ENCODE measurements at regions not wholly inside any gene's neighbourhood (a gene's known extent, or its start where the extent isn't known, plus 50 kb on each side); places are given as distances from the start of the nearest gene placed in this dataset.

DNA sequence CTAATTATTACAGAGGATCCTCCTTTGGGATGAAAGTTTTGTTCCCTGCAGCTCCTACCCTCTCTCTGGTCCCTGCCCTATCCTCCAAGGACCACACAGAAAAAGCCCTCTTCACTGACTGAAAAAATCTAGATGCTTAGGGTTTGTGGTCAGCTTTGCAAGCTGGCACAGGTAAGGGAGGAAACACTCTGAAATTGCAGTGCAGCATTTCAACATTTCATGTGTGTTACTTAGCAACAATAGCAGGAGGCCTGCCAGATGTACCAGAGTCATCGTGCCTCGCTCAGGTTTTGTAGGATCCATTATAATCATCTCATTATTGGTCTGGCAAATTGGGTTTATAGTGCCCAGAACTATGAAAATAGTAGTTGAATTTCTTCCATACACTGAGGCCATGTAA lies 109.5 kb downstream of the PALM2AKAP2 start:
- TF ChIP-seq NFE2L1 (CRISPR knock-in tag; IDR thresholded peaks at IDR 0.05) (no peak), JUN (CRISPR knock-in tag; IDR thresholded peaks at IDR 0.05) (no peak), ATF1 (CRISPR knock-in tag; IDR thresholded peaks at IDR 0.05) (no peak), NR1H2 (CRISPR knock-in tag; IDR thresholded peaks at IDR 0.05) (no peak), ZNF416 (CRISPR knock-in tag; IDR thresholded peaks at IDR 0.05) (no peak)
- TF ChIP-seq, protein P1, sequence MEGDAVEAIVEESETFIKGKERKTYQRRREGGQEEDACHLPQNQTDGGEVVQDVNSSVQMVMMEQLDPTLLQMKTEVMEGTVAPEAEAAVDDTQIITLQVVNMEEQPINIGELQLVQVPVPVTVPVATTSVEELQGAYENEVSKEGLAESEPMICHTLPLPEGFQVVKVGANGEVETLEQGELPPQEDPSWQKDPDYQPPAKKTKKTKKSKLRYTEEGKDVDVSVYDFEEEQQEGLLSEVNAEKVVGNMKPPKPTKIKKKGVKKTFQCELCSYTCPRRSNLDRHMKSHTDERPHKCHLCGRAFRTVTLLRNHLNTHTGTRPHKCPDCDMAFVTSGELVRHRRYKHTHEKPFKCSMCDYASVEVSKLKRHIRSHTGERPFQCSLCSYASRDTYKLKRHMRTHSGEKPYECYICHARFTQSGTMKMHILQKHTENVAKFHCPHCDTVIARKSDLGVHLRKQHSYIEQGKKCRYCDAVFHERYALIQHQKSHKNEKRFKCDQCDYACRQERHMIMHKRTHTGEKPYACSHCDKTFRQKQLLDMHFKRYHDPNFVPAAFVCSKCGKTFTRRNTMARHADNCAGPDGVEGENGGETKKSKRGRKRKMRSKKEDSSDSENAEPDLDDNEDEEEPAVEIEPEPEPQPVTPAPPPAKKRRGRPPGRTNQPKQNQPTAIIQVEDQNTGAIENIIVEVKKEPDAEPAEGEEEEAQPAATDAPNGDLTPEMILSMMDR (IDR thresholded peaks at IDR 0.05) = no peak
- TF ChIP-seq, protein P2, sequence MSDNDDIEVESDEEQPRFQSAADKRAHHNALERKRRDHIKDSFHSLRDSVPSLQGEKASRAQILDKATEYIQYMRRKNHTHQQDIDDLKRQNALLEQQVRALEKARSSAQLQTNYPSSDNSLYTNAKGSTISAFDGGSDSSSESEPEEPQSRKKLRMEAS (CRISPR knock-in tag; IDR thresholded peaks at IDR 0.05) = no peak
- TF ChIP-seq, protein P3, sequence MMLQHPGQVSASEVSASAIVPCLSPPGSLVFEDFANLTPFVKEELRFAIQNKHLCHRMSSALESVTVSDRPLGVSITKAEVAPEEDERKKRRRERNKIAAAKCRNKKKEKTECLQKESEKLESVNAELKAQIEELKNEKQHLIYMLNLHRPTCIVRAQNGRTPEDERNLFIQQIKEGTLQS (CRISPR knock-in tag; conservative IDR thresholded peaks at IDR 0.05) = no peak
- TF ChIP-seq, protein P4, sequence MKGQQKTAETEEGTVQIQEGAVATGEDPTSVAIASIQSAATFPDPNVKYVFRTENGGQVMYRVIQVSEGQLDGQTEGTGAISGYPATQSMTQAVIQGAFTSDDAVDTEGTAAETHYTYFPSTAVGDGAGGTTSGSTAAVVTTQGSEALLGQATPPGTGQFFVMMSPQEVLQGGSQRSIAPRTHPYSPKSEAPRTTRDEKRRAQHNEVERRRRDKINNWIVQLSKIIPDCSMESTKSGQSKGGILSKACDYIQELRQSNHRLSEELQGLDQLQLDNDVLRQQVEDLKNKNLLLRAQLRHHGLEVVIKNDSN (CRISPR knock-in tag; IDR thresholded peaks at IDR 0.05) = no peak
- TF ChIP-seq, protein P5, sequence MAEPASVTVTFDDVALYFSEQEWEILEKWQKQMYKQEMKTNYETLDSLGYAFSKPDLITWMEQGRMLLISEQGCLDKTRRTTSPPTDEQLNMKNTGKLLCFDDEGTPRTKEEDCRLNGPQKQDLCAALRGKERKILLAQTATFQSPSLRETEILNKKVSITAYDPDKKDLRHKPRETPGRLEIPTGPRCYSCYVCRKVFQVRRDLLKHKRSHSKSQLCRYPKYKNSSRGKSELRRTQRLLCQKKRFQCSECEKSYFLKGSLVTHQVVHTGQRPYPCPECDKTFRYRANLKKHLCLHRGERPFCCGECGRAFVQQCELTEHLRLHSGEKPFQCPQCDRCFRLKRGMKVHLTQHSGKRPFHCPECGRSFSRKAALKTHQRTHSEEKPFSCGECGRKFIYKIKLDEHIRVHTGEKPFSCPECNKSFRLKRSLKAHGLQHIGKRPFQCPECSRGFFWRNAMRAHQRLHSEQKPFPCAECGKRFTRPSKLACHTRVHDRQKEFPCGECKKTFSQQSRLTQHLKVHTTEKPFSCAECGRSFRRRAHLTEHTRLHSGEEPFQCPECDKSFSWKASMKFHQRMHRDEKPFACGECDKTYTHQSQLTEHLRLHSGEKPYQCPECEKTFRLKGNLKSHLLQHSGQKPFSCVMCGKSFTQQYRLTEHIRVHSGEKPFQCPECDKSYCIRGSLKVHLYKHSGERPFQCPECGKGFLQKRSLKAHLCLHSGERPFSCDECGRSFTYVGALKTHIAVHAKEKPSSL (CRISPR knock-in tag; conservative IDR thresholded peaks at IDR 0.05) = no peak

Data from WTC11 (cell line).